Caco-2 (cell line): ENCODE measurements at regions not wholly inside any gene's neighbourhood (a gene's known extent, or its start where the extent isn't known, plus 50 kb on each side); places are given as distances from the start of the nearest gene placed in this dataset.

Source experiments
- BruUV-seq: library from RNA; stranded (reverse); fragments of 400-500 nt; replicated peaks from 2 replicates; lab custom pipeline; 2021; lab: Mats Ljungman, UMichigan
- CTCF ChIA-PET: fragments of 300-600 bp; sonication (Branson Sonifier 250); formaldehyde crosslinking; loops from one replicate; lab custom pipeline; 2022; ENCODE audit warnings: antibody characterized with exemption; lab: Charles Lee
- POLR2A ChIA-PET: fragments of 300-600 bp; sonication (Branson Sonifier 250); formaldehyde crosslinking; loops from one replicate; lab custom pipeline; 2022; ENCODE audit warnings: antibody characterized with exemption; lab: Charles Lee
- DNase-seq, 2 experiments: peaks; one replicate each; pipeline versions ENCODE4 v3.0.0 to v3.0.0-alpha.2; 2020 to 2022
- H3K27me3 ChIP-seq: replicated peaks from 2 replicates; pipeline ENCODE4 v1.6.0; 2011; ENCODE audit warnings: low read length; ENCODE audit not compliant: control insufficient read depth, insufficient read depth
- H3K36me3 ChIP-seq: 2 replicates; pipeline ENCODE4 v1.5.1; 2011; ENCODE audit warnings: low read length; ENCODE audit not compliant: control insufficient read depth, insufficient read depth
- H3K4me1 ChIP-seq: fragments of 250-450 bp; sonication (Bioruptor Pico); 2 replicates; pipeline ENCODE4 v1.5.1; 2020; ENCODE audit warnings: mild to moderate bottlenecking
- H3K4me3 ChIP-seq: 2 replicates; pipeline ENCODE4 v1.5.1; 2011; ENCODE audit warnings: low read depth, mild to moderate bottlenecking, control low read depth, low read length
- H3K9me3 ChIP-seq: fragments of 250-450 bp; sonication (Bioruptor Pico); 2 replicates; pipeline ENCODE4 v1.5.1; 2020; ENCODE audit warnings: mild to moderate bottlenecking, moderate library complexity
- H3K27ac Mint-ChIP-seq: one replicate; pipeline ENCODE4 v1.8.0; 2022; ENCODE audit warnings: mixed read lengths; ENCODE audit not compliant: unreplicated experiment
- H3K27me3 Mint-ChIP-seq: one replicate; pipeline ENCODE4 v1.8.0; 2022; ENCODE audit warnings: mixed read lengths; ENCODE audit not compliant: insufficient read depth, unreplicated experiment
- H3K36me3 Mint-ChIP-seq: one replicate; pipeline ENCODE4 v1.8.0; 2022; ENCODE audit warnings: mild to moderate bottlenecking, mixed read lengths; ENCODE audit not compliant: insufficient read depth, unreplicated experiment
- H3K4me1 Mint-ChIP-seq: one replicate; pipeline ENCODE4 v1.8.0; 2022; ENCODE audit warnings: low read depth, mixed read lengths; ENCODE audit not compliant: unreplicated experiment
- H3K4me3 Mint-ChIP-seq: one replicate; pipeline ENCODE4 v1.8.0; 2022; ENCODE audit warnings: mild to moderate bottlenecking, moderate library complexity, mixed read lengths; ENCODE audit not compliant: unreplicated experiment
- H3K9me3 Mint-ChIP-seq: one replicate; pipeline ENCODE4 v1.8.0; 2022; ENCODE audit warnings: mixed read lengths; ENCODE audit not compliant: unreplicated experiment
- CTCF ChIP-seq, 2 experiments: fragments of 200-600 bp in 1 of 2; IDR thresholded peaks; 1 replicate in 1 of 2; 2 replicates in 1 of 2; pipeline versions ENCODE4 v1.5.1 to v1.8.0; 2011 to 2022; ENCODE audit warnings: antibody characterized with exemption in 1 of 2, control low read depth in 1 of 2, inconsistent platforms in 1 of 2, low read depth in 1 of 2, low read length in 1 of 2, mild to moderate bottlenecking in 1 of 2, moderate library complexity in 1 of 2; ENCODE audit not compliant: insufficient read depth in 1 of 2, severe bottlenecking in 1 of 2, unreplicated experiment in 1 of 2
- intact Hi-C: fragments of 100-400 bp; cut with micrococcal nuclease; formaldehyde crosslinking; loops from one replicate; pipeline ENCODE4 v1.10.0; 2022; ENCODE audit not compliant: unreplicated experiment

- H3K4me3 ChIP-seq, result no peak overlapping the region
- Mint-ChIP-seq H3K9me3 (peaks cover 33% of the 10 kb centered on the region), H3K27me3 (no peaks in the 10 kb centered on the region), H3K36me3 (no peaks in the 10 kb centered on the region), H3K4me1 (peaks cover 6% of the 10 kb centered on the region), H3K4me3 (no peak overlapping the region), H3K27ac (peak overlapping the region; percentile 40)
- ChIA-PET CTCF (no interaction called here), POLR2A (no interaction called here)
- no peaks in the 10 kb centered on the region for H3K27me3 ChIP-seq
- peaks cover 5% of the 10 kb centered on the region; the same call in 1 of the 2 replicates for H3K9me3 ChIP-seq
- no peak for TF ChIP-seq CTCF (IDR thresholded peaks at IDR 0.05; ENCODE audit: insufficient read depth in 1 of 2, low read depth in 1 of 2, low read length in 1 of 2, severe bottlenecking in 1 of 2, unreplicated experiment in 1 of 2)
- intact Hi-C loops, result no loop called here
- DNase-seq, result no peak
- no TSS peak for BruUV-seq
- H3K36me3 ChIP-seq, result no peaks in the 10 kb centered on the region
- peaks cover 34% of the 10 kb centered on the region for H3K4me1 ChIP-seq
Observed at GRCh38 chr6:56386717-56387116, 139.3 kb upstream of the COL21A1 start.

GRCh38 chr6:56385981-56386593 lies 138.7 kb upstream of the COL21A1 start:
- DNase-seq, result no peak
- Histone ChIP-seq H3K4me3 (no peak overlapping the region), H3K36me3 (no peaks in the 10 kb centered on the region), H3K27me3 (no peaks in the 10 kb centered on the region), H3K9me3 (peaks cover 5% of the 10 kb centered on the region; the same call in 1 of the 2 replicates), H3K4me1 (peaks cover 34% of the 10 kb centered on the region)
- no peak for TF ChIP-seq CTCF (IDR thresholded peaks at IDR 0.05; ENCODE audit: insufficient read depth in 1 of 2, low read depth in 1 of 2, low read length in 1 of 2, severe bottlenecking in 1 of 2, unreplicated experiment in 1 of 2)
- Mint-ChIP-seq H3K4me1 (peaks cover 6% of the 10 kb centered on the region), H3K9me3 (peaks cover 27% of the 10 kb centered on the region), H3K36me3 (no peaks in the 10 kb centered on the region), H3K27me3 (no peaks in the 10 kb centered on the region), H3K4me3 (no peak overlapping the region), H3K27ac (peak overlapping the region; percentile 40)
- ChIA-PET POLR2A (no interaction called here), CTCF (no interaction called here)
- intact Hi-C loops, result no loop called here
- BruUV-seq, result no TSS peak

GRCh38 chr6:56383160-56383559 lies 135.8 kb upstream of the COL21A1 start:
- Histone ChIP-seq H3K36me3 (no peaks in the 10 kb centered on the region), H3K4me1 (peaks cover 39% of the 10 kb centered on the region), H3K27me3 (no peaks in the 10 kb centered on the region), H3K9me3 (no peaks in the 10 kb centered on the region), H3K4me3 (no peak overlapping the region)
- BruUV-seq, result no TSS peak
- CTCF ChIA-PET, result no interaction called here
- no peaks in the 10 kb centered on the region for H3K9me3 Mint-ChIP-seq
- no peak for DNase-seq
- peaks cover 29% of the 10 kb centered on the region for H3K4me1 Mint-ChIP-seq
- no peak overlapping the region for H3K4me3 Mint-ChIP-seq
- H3K27ac Mint-ChIP-seq, result no peak overlapping the region
- H3K27me3 Mint-ChIP-seq, result no peaks in the 10 kb centered on the region
- intact Hi-C loops, result no loop called here
- no peaks in the 10 kb centered on the region for H3K36me3 Mint-ChIP-seq
- POLR2A ChIA-PET, result no interaction called here
- no peak for TF ChIP-seq CTCF (IDR thresholded peaks at IDR 0.05; ENCODE audit: insufficient read depth in 1 of 2, low read depth in 1 of 2, low read length in 1 of 2, severe bottlenecking in 1 of 2, unreplicated experiment in 1 of 2)
